ENCODE measurements at regions not wholly inside any gene's neighbourhood (a gene's known extent, or its start where the extent isn't known, plus 50 kb on each side); places are given as distances from the start of the nearest gene placed in this dataset.
A peak's percentile ranks its signal among the peaks of the same experiment; 100 is the strongest.
"Not testable (repeated sequence)": the region's sequence is repeated elsewhere in the genome, so short reads cannot be mapped to it uniquely, and the experiment has no call there.

DNA sequence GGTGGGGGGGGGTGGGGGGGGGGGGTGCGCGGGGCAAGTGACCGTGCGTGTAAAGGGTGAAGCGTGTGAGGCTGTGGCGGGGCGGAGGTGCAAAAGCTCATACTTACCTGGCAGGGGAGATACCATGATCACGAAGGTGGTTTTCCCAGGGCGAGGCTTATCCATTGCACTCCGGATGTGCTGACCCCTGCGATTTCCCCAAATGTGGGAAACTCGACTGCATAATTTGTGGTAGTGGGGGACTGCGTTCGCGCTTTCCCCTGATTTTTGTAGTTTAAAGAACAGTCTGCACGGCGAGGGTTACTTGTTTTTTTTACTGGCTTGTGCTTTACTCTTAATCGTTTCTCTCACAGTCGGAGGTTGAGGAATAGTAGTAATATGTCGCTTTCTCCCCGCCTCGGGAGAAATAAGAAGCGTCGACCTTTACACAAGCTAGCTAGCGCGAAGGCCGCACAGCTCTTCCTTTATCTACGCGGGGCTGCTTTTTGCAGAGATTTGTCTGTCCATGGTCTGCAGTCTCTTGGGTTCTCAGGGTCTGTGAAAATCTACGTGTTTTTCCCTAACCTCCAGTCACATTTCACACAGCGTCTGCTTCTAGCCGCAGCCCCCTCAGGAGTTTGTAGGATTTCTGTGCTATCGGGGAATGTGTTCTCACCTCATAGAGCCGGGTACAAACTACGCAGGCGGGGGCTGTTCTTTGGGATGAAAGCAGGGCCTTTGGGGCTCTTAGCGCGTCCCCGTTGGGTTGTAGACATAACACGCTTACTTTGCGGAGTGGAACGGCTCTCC lies 148.1 kb upstream of the NOTCH2NLA start (continued):
- peak; percentile 78 for TF ChIP-seq ZNF764 (CRISPR knock-in tag; IDR thresholded peaks at IDR 0.05; ENCODE audit: low read depth)
- TF ChIP-seq JUND (IDR thresholded peaks at IDR 0.05; ENCODE audit: borderline replicate concordance, low read depth, low read length): peak; percentile 25; the same call in 1 of the 2 replicates
- not testable (repeated sequence) for TF ChIP-seq JUND (tag; IDR thresholded peaks at IDR 0.05; ENCODE audit: borderline replicate concordance, low read depth, low read length); ATF1 (CRISPR knock-in tag; IDR thresholded peaks at IDR 0.05); TOE1 (IDR thresholded peaks at IDR 0.05; ENCODE audit: borderline replicate concordance)
- TF ChIP-seq, protein P1, sequence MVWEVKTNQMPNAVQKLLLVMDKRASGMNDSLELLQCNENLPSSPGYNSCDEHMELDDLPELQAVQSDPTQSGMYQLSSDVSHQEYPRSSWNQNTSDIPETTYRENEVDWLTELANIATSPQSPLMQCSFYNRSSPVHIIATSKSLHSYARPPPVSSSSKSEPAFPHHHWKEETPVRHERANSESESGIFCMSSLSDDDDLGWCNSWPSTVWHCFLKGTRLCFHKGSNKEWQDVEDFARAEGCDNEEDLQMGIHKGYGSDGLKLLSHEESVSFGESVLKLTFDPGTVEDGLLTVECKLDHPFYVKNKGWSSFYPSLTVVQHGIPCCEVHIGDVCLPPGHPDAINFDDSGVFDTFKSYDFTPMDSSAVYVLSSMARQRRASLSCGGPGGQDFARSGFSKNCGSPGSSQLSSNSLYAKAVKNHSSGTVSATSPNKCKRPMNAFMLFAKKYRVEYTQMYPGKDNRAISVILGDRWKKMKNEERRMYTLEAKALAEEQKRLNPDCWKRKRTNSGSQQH (CRISPR knock-in tag; IDR thresholded peaks at IDR 0.05): peak; percentile 98; the same call in 1 of the 2 replicates
- 0 out of 2 replicates have a peak, but pooled peaks have one; percentile 13 for TF ChIP-seq ZNF347 (CRISPR knock-in tag; IDR thresholded peaks at IDR 0.05; ENCODE audit: low read depth)
- peak; percentile 76; the same call in 1 of the 2 replicates for TF ChIP-seq ESRRB (CRISPR knock-in tag; IDR thresholded peaks at IDR 0.05; ENCODE audit: borderline replicate concordance)
- TF ChIP-seq POLR2A (conservative IDR thresholded peaks at IDR 0.05): peak; percentile 100
- peak; percentile 90 for TF ChIP-seq PTBP1 (IDR thresholded peaks at IDR 0.05; ENCODE audit: low read depth, low read length)
- TF ChIP-seq, protein P2, sequence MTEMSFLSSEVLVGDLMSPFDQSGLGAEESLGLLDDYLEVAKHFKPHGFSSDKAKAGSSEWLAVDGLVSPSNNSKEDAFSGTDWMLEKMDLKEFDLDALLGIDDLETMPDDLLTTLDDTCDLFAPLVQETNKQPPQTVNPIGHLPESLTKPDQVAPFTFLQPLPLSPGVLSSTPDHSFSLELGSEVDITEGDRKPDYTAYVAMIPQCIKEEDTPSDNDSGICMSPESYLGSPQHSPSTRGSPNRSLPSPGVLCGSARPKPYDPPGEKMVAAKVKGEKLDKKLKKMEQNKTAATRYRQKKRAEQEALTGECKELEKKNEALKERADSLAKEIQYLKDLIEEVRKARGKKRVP (CRISPR knock-in tag; IDR thresholded peaks at IDR 0.05): peak; percentile 85
- peak; percentile 52; the same call in 1 of the 2 replicates for TF ChIP-seq EP300 (IDR thresholded peaks at IDR 0.05; ENCODE audit: low read length)
- TF ChIP-seq FOXK1 (CRISPR knock-in tag; IDR thresholded peaks at IDR 0.05; ENCODE audit: borderline replicate concordance): peak; percentile 97; the same call in 1 of the 2 replicates
- TF ChIP-seq, protein P3, sequence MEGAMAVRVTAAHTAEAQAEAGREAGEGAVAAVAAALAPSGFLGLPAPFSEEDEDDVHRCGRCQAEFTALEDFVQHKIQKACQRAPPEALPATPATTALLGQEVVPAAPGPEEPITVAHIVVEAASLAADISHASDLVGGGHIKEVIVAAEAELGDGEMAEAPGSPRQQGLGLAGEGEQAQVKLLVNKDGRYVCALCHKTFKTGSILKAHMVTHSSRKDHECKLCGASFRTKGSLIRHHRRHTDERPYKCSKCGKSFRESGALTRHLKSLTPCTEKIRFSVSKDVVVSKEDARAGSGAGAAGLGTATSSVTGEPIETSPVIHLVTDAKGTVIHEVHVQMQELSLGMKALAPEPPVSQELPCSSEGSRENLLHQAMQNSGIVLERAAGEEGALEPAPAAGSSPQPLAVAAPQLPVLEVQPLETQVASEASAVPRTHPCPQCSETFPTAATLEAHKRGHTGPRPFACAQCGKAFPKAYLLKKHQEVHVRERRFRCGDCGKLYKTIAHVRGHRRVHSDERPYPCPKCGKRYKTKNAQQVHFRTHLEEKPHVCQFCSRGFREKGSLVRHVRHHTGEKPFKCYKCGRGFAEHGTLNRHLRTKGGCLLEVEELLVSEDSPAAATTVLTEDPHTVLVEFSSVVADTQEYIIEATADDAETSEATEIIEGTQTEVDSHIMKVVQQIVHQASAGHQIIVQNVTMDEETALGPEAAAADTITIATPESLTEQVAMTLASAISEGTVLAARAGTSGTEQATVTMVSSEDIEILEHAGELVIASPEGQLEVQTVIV (CRISPR knock-in tag; IDR thresholded peaks at IDR 0.05; ENCODE audit: borderline replicate concordance): peak; percentile 51; the same call in 1 of the 2 replicates
- peak; percentile 68 for TF ChIP-seq NCOA4 (IDR thresholded peaks at IDR 0.05; ENCODE audit: partially characterized antibody)
- TF ChIP-seq, protein P4, sequence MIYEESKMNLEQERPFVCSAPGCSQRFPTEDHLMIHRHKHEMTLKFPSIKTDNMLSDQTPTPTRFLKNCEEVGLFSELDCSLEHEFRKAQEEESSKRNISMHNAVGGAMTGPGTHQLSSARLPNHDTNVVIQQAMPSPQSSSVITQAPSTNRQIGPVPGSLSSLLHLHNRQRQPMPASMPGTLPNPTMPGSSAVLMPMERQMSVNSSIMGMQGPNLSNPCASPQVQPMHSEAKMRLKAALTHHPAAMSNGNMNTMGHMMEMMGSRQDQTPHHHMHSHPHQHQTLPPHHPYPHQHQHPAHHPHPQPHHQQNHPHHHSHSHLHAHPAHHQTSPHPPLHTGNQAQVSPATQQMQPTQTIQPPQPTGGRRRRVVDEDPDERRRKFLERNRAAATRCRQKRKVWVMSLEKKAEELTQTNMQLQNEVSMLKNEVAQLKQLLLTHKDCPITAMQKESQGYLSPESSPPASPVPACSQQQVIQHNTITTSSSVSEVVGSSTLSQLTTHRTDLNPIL (CRISPR knock-in tag; IDR thresholded peaks at IDR 0.05): peak; percentile 47; the same call in 1 of the 2 replicates
- peak; percentile 85 for TF ChIP-seq CXXC5 (CRISPR knock-in tag; IDR thresholded peaks at IDR 0.05)
- TF ChIP-seq TAF9B (IDR thresholded peaks at IDR 0.05; ENCODE audit: partially characterized antibody): peak; percentile 89
- peak; percentile 65 for TF ChIP-seq ATF1 (tag; IDR thresholded peaks at IDR 0.05)
- peak; percentile 94 for TF ChIP-seq ELF4 (CRISPR knock-in tag; IDR thresholded peaks at IDR 0.05)
- peak; percentile 47 for TF ChIP-seq POLR2G (IDR thresholded peaks at IDR 0.05; ENCODE audit: low read depth, low read length)
- TF ChIP-seq TOE1 (CRISPR knock-in tag; IDR thresholded peaks at IDR 0.05; ENCODE audit: borderline replicate concordance, low read depth): peak; percentile 86; the same call in 1 of the 2 replicates
- TF ChIP-seq ZFP30 (CRISPR knock-in tag; IDR thresholded peaks at IDR 0.05; ENCODE audit: borderline replicate concordance): peak; percentile 54; the same call in 1 of the 2 replicates

All from K562 (cell line).